DOHH2 (cell line): ENCODE measurements at regions not wholly inside any gene's neighbourhood (a gene's known extent, or its start where the extent isn't known, plus 50 kb on each side); places are given as distances from the start of the nearest gene placed in this dataset.

ENCODE experiments used
- EZH2phosphoT487 ChIP-seq: fragments of 200-600 bp; sonication (generic); IDR thresholded peaks from 2 replicates; pipeline ENCODE4 v1.6.1; 2017; ENCODE audit warnings: borderline replicate concordance, mild to moderate bottlenecking, antibody characterized with exemption, low read length, moderate library complexity, mixed read lengths
- TF ChIP-seq, protein P1 (sequence below): fragments of 200-600 bp; sonication (generic); IDR thresholded peaks from one replicate; pipeline ENCODE4 v1.5.1; 2014; ENCODE audit warnings: antibody characterized with exemption, mild to moderate bottlenecking, low read depth, low read length; ENCODE audit not compliant: poor library complexity, severe bottlenecking

DNA sequence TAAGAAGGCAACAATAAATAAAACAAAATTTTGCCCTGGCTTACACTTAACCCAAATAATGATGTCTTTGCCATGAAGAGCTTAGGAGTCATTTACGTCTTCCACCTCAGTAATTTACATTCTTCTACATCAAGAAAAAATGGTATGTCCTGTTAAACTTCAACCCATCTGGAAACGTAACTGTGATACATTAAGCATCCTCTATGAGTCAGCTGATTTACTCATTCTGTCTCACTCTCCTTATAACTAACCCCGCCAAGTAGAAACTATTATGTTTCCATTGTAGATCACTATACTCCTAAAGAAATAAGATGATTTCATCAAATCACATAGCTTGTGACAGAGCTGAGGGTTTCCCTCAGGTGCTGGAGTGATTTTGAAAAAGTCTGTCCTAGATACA is 330.7 kb downstream of the CDC14C start:
- TF ChIP-seq, protein P1, sequence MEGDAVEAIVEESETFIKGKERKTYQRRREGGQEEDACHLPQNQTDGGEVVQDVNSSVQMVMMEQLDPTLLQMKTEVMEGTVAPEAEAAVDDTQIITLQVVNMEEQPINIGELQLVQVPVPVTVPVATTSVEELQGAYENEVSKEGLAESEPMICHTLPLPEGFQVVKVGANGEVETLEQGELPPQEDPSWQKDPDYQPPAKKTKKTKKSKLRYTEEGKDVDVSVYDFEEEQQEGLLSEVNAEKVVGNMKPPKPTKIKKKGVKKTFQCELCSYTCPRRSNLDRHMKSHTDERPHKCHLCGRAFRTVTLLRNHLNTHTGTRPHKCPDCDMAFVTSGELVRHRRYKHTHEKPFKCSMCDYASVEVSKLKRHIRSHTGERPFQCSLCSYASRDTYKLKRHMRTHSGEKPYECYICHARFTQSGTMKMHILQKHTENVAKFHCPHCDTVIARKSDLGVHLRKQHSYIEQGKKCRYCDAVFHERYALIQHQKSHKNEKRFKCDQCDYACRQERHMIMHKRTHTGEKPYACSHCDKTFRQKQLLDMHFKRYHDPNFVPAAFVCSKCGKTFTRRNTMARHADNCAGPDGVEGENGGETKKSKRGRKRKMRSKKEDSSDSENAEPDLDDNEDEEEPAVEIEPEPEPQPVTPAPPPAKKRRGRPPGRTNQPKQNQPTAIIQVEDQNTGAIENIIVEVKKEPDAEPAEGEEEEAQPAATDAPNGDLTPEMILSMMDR = no peak
- TF ChIP-seq EZH2phosphoT487 = no peak
